ENCODE measurements at regions not wholly inside any gene's neighbourhood (a gene's known extent, or its start where the extent isn't known, plus 50 kb on each side); places are given as distances from the start of the nearest gene placed in this dataset.

- POLR2A ChIA-PET (ENCODE audit: unreplicated experiment) = no interaction called here
- no peaks in the 10 kb centered on the region for H3F3A ChIP-seq (ENCODE audit: low read length, unreplicated experiment)
- no peak overlapping the region for H3K4me2 ChIP-seq (ENCODE audit: low read length)
- no peaks in the 10 kb centered on the region for H4K20me1 ChIP-seq (ENCODE audit: low read length)
- no peak overlapping the region for H2AFZ ChIP-seq (ENCODE audit: low read length)
- no peak for TF ChIP-seq EZH2 (IDR thresholded peaks at IDR 0.05; ENCODE audit: low read length, unreplicated experiment)
- TF ChIP-seq EZH2phosphoT487 (IDR thresholded peaks at IDR 0.05; ENCODE audit: borderline replicate concordance, low read length) = no peak
- TF ChIP-seq, protein P1, sequence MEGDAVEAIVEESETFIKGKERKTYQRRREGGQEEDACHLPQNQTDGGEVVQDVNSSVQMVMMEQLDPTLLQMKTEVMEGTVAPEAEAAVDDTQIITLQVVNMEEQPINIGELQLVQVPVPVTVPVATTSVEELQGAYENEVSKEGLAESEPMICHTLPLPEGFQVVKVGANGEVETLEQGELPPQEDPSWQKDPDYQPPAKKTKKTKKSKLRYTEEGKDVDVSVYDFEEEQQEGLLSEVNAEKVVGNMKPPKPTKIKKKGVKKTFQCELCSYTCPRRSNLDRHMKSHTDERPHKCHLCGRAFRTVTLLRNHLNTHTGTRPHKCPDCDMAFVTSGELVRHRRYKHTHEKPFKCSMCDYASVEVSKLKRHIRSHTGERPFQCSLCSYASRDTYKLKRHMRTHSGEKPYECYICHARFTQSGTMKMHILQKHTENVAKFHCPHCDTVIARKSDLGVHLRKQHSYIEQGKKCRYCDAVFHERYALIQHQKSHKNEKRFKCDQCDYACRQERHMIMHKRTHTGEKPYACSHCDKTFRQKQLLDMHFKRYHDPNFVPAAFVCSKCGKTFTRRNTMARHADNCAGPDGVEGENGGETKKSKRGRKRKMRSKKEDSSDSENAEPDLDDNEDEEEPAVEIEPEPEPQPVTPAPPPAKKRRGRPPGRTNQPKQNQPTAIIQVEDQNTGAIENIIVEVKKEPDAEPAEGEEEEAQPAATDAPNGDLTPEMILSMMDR (conservative IDR thresholded peaks at IDR 0.05; ENCODE audit: low read depth, low read length) = no peak
- CTCF ChIA-PET = no interaction called here
- no peaks in the 10 kb centered on the region for H3K9me3 ChIP-seq (ENCODE audit: low read length)
- no peak overlapping the region for H3K9ac ChIP-seq (ENCODE audit: low read length)
- DNase-seq (no peak), ATAC-seq (no peak)
- no peaks in the 10 kb centered on the region for H3K9me2 ChIP-seq (replicated peaks; ENCODE audit: low read length)
- H3K79me2 ChIP-seq (ENCODE audit: low read length) = no peaks in the 10 kb centered on the region
- H3K36me3 ChIP-seq (ENCODE audit: low read depth, low read length) = no peaks in the 10 kb centered on the region
- H3K4me3 ChIP-seq (ENCODE audit: low read length) = no peak overlapping the region
- H3K27ac ChIP-seq (ENCODE audit: low read length) = no peak overlapping the region
- H3K4me1 ChIP-seq (ENCODE audit: insufficient read depth, low read length) = no peaks in the 10 kb centered on the region
- BruUV-seq (replicated peaks) = no TSS peak
- intact Hi-C loops (cut with micrococcal nuclease) = no loop called here
- H3K27me3 ChIP-seq (ENCODE audit: low read length) = no peaks in the 10 kb centered on the region
Observed at GRCh38 chr4:14434916-14435315, 567.4 kb upstream of the CPEB2 start.

GRCh38 chr4:14441561-14441960 is 560.7 kb upstream of the CPEB2 start:
- ATAC-seq (no peak), DNase-seq (no peak)
- Histone ChIP-seq H3K9me2 (replicated peaks; ENCODE audit: low read length) (no peaks in the 10 kb centered on the region), H3K27ac (ENCODE audit: low read length) (no peak overlapping the region), H4K20me1 (ENCODE audit: low read length) (no peaks in the 10 kb centered on the region), H3K9ac (ENCODE audit: low read length) (no peak overlapping the region), H3K79me2 (ENCODE audit: low read length) (no peaks in the 10 kb centered on the region), H3K4me2 (ENCODE audit: low read length) (no peak overlapping the region), H3K4me1 (ENCODE audit: insufficient read depth, low read length) (peaks cover 9% of the 10 kb centered on the region), H3K9me3 (ENCODE audit: low read length) (no peaks in the 10 kb centered on the region), H2AFZ (ENCODE audit: low read length) (no peak overlapping the region), H3K4me3 (ENCODE audit: low read length) (no peak overlapping the region), H3K27me3 (ENCODE audit: low read length) (no peaks in the 10 kb centered on the region), H3F3A (ENCODE audit: low read length, unreplicated experiment) (no peaks in the 10 kb centered on the region), H3K36me3 (ENCODE audit: low read depth, low read length) (no peaks in the 10 kb centered on the region)
- ChIA-PET POLR2A (ENCODE audit: unreplicated experiment) (no interaction called here), CTCF (no interaction called here)
- no TSS peak for BruUV-seq (replicated peaks)
- no peak for TF ChIP-seq EZH2 (IDR thresholded peaks at IDR 0.05; ENCODE audit: low read length, unreplicated experiment)
- TF ChIP-seq, protein P1 (conservative IDR thresholded peaks at IDR 0.05; ENCODE audit: low read depth, low read length) = no peak
- intact Hi-C loops (cut with micrococcal nuclease) = no loop called here

DNA sequence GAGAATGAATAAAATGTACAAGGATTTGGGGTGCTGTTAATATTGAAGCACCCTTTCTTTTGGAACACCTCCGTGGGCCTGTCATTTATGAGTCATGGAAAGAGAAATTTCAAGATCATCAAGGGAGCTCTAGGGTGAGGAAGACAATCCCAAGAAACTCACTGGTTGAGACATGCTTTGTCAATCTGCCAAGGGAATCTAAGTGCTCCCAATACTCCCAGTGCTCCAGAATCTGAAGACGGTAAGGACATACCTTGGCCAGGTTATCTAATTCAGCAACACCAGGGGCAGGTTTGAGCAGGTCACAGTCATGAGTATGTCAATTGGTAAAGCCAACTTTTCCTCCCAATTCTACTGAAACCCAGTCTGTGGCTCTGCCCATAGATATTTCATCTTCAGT is 556.4 kb upstream of the CPEB2 start:
- Histone ChIP-seq H3K27me3 (ENCODE audit: low read length) (no peaks in the 10 kb centered on the region), H3K4me2 (ENCODE audit: low read length) (peak overlapping the region; percentile 44), H3K9ac (ENCODE audit: low read length) (no peak overlapping the region), H2AFZ (ENCODE audit: low read length) (peak overlapping the region; percentile 58), H4K20me1 (ENCODE audit: low read length) (no peaks in the 10 kb centered on the region), H3K4me3 (ENCODE audit: low read length) (no peak overlapping the region), H3F3A (ENCODE audit: low read length, unreplicated experiment) (no peaks in the 10 kb centered on the region), H3K4me1 (ENCODE audit: insufficient read depth, low read length) (peaks cover 9% of the 10 kb centered on the region), H3K79me2 (ENCODE audit: low read length) (no peaks in the 10 kb centered on the region), H3K9me2 (replicated peaks; ENCODE audit: low read length) (no peaks in the 10 kb centered on the region), H3K27ac (ENCODE audit: low read length) (peak overlapping the region; percentile 65), H3K36me3 (ENCODE audit: low read depth, low read length) (no peaks in the 10 kb centered on the region), H3K9me3 (ENCODE audit: low read length) (no peaks in the 10 kb centered on the region)
- intact Hi-C loops (cut with micrococcal nuclease) = no loop called here
- TF ChIP-seq EZH2 (IDR thresholded peaks at IDR 0.05; ENCODE audit: low read length, unreplicated experiment) (no peak), EZH2phosphoT487 (IDR thresholded peaks at IDR 0.05; ENCODE audit: borderline replicate concordance, low read length) (no peak)
- TF ChIP-seq, protein P1 (conservative IDR thresholded peaks at IDR 0.05; ENCODE audit: low read depth, low read length) = no peak
- CTCF ChIA-PET = no interaction called here
- POLR2A ChIA-PET (ENCODE audit: unreplicated experiment) = no interaction called here
- DNase-seq = peak; percentile 44
- no peak for ATAC-seq
- no TSS peak for BruUV-seq (replicated peaks)
